Neural cell (in vitro differentiated cells): ENCODE measurements at regions not wholly inside any gene's neighbourhood (a gene's known extent, or its start where the extent isn't known, plus 50 kb on each side); places are given as distances from the start of the nearest gene placed in this dataset.

Experiments used
- H2AFZ ChIP-seq: fragments of 200-600, 300-800 bp; sonication (generic), shearing (Covaris generic); 2 replicates; pipeline ENCODE4 v1.6.0; 2014; ENCODE audit warnings: low read depth, mild to moderate bottlenecking, antibody characterized with exemption, low read length, moderate library complexity
- H3F3A ChIP-seq: fragments of 200-600 bp; shearing (Covaris generic); 2 replicates; pipeline ENCODE4 v1.6.1; 2016; ENCODE audit warnings: mild to moderate bottlenecking, moderate library complexity, mixed read lengths, antibody characterized with exemption, low read length; ENCODE audit not compliant: insufficient read depth, poor library complexity, severe bottlenecking
- H3K27ac ChIP-seq: fragments of 200-600, 300-800 bp; sonication (generic), shearing (Covaris generic); 2 replicates; pipeline ENCODE4 v1.5.1; 2014; ENCODE audit warnings: mild to moderate bottlenecking, low read length, moderate library complexity
- H3K27me3 ChIP-seq: fragments of 300-800, 200-600 bp; sonication (generic), shearing (Covaris generic); 2 replicates; pipeline ENCODE4 v1.6.0; 2014; ENCODE audit warnings: mild to moderate bottlenecking, low read depth, low read length, moderate library complexity; ENCODE audit not compliant: insufficient read depth
- H3K36me3 ChIP-seq: fragments of 300-800, 200-600 bp; sonication (generic), shearing (Covaris generic); 2 replicates; pipeline ENCODE4 v1.5.1; 2014; ENCODE audit warnings: mild to moderate bottlenecking, antibody characterized with exemption, low read length, moderate library complexity; ENCODE audit not compliant: insufficient read depth
- H3K4me2 ChIP-seq: fragments of 300-800, 200-600 bp; sonication (generic), shearing (Covaris generic); 2 replicates; pipeline ENCODE4 v1.6.0; 2014; ENCODE audit warnings: mild to moderate bottlenecking, low read length
- H3K4me3 ChIP-seq: fragments of 300-800, 200-600 bp; sonication (generic), shearing (Covaris generic); 2 replicates; pipeline ENCODE4 v1.5.1; 2014; ENCODE audit warnings: mild to moderate bottlenecking, low read length, moderate library complexity
- H3K79me2 ChIP-seq: fragments of 200-600 bp; shearing (Covaris generic); replicated peaks from 2 replicates; pipeline ENCODE4 v1.6.0; 2014; ENCODE audit warnings: mild to moderate bottlenecking, low read length, moderate library complexity; ENCODE audit not compliant: insufficient read depth
- H3K9ac ChIP-seq: fragments of 300-800, 200-600 bp; sonication (generic), shearing (Covaris generic); 2 replicates; pipeline ENCODE4 v1.6.1; 2016; ENCODE audit warnings: mild to moderate bottlenecking, low read length, mixed read lengths
- H3K9me2 ChIP-seq: fragments of 200-600 bp; shearing (Covaris generic); 2 replicates; pipeline ENCODE4 v1.6.1; 2016; ENCODE audit warnings: mild to moderate bottlenecking, low read length, mixed read lengths; ENCODE audit not compliant: insufficient read depth
- H3K9me3 ChIP-seq: fragments of 200-600, 300-800 bp; sonication (generic), shearing (Covaris generic); 2 replicates; pipeline ENCODE4 v1.6.1; 2016; ENCODE audit warnings: mild to moderate bottlenecking, mixed run types, low read length, moderate library complexity, mixed read lengths
- H4K20me1 ChIP-seq: fragments of 200-600 bp; shearing (Covaris generic); 2 replicates; pipeline ENCODE4 v1.6.1; 2016; ENCODE audit warnings: mild to moderate bottlenecking, mixed run types; ENCODE audit not compliant: insufficient read depth
- EP300 ChIP-seq: fragments of 450-650 bp; conservative IDR thresholded peaks from 2 replicates; pipeline ENCODE4 v1.6.1; 2014; ENCODE audit warnings: antibody characterized with exemption, mild to moderate bottlenecking, moderate library complexity; ENCODE audit not compliant: poor library complexity, severe bottlenecking
- EZH2 ChIP-seq: fragments of 200-600, 300-800 bp; shearing (Covaris generic), sonication (generic); IDR thresholded peaks from 2 replicates; pipeline ENCODE4 v1.6.1; 2014; ENCODE audit warnings: antibody characterized with exemption, low read length, borderline replicate concordance, mild to moderate bottlenecking; ENCODE audit not compliant: insufficient read depth, poor library complexity, severe bottlenecking
- MXI1 ChIP-seq: fragments of 450-650 bp; conservative IDR thresholded peaks from 2 replicates; pipeline ENCODE4 v1.6.1; 2014; ENCODE audit warnings: antibody characterized with exemption, mild to moderate bottlenecking; ENCODE audit not compliant: poor library complexity, severe bottlenecking
- POLR2AphosphoS5 ChIP-seq: IDR thresholded peaks from 2 replicates; pipeline ENCODE4 v1.6.1; 2012
- RAD21 ChIP-seq: fragments of 450-650 bp; conservative IDR thresholded peaks from 2 replicates; pipeline ENCODE4 v1.6.1; 2014; ENCODE audit warnings: antibody characterized with exemption, mild to moderate bottlenecking, moderate library complexity
- SMC3 ChIP-seq: fragments of 450-650 bp; conservative IDR thresholded peaks from 2 replicates; pipeline ENCODE4 v1.6.1; 2014; ENCODE audit warnings: antibody characterized with exemption, mild to moderate bottlenecking, moderate library complexity; ENCODE audit not compliant: poor library complexity
- TAF1 ChIP-seq: IDR thresholded peaks from 2 replicates; pipeline ENCODE4 v1.6.1; 2012; ENCODE audit warnings: low read depth
- TF ChIP-seq, protein P1 (sequence below): fragments of 450-650 bp; IDR thresholded peaks from 2 replicates; pipeline ENCODE4 v1.5.1; 2014; ENCODE audit warnings: antibody characterized with exemption, mild to moderate bottlenecking, moderate library complexity; ENCODE audit not compliant: poor library complexity, severe bottlenecking
- TF ChIP-seq, protein P2 (sequence below): IDR thresholded peaks from 2 replicates; pipeline ENCODE4 v1.6.1; 2012; ENCODE audit warnings: borderline replicate concordance

DNA sequence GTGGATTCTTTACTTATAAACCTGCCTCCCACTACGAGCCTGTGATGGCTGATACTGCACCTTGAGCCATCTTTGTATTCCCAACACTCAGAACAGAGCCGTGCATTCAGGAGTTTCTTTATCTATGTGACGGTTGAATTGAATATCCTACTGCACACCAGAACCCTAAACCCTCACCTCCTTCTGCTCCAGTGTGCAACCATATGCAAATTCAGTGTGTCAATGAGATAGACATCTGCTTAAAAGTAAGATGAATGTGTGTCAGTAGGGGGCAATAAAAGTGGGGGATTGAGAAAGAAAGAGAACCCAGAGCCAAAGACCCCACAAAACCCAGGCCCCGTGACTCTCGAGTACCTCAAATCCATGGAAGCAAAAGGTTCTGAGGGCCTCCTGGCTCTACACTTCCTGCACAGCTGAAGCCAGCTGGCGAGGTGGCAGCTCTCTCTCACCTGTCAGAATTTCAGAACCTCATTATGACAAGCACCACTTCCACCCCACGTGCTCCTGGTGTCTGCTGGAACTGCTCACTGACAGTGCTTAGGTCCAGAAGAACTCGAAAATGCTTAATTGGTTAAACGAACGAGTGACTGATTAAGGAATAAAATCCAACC is 143.3 kb upstream of the GPR26 start:
- no peaks in the 10 kb centered on the region for H3K79me2 ChIP-seq
- no peak overlapping the region for H3K4me3 ChIP-seq
- no peak overlapping the region for H3K4me2 ChIP-seq
- no peak overlapping the region for H2AFZ ChIP-seq
- no peaks in the 10 kb centered on the region for H4K20me1 ChIP-seq
- no peaks in the 10 kb centered on the region for H3K36me3 ChIP-seq
- TF ChIP-seq RAD21, result no peak
- TF ChIP-seq, protein P1, sequence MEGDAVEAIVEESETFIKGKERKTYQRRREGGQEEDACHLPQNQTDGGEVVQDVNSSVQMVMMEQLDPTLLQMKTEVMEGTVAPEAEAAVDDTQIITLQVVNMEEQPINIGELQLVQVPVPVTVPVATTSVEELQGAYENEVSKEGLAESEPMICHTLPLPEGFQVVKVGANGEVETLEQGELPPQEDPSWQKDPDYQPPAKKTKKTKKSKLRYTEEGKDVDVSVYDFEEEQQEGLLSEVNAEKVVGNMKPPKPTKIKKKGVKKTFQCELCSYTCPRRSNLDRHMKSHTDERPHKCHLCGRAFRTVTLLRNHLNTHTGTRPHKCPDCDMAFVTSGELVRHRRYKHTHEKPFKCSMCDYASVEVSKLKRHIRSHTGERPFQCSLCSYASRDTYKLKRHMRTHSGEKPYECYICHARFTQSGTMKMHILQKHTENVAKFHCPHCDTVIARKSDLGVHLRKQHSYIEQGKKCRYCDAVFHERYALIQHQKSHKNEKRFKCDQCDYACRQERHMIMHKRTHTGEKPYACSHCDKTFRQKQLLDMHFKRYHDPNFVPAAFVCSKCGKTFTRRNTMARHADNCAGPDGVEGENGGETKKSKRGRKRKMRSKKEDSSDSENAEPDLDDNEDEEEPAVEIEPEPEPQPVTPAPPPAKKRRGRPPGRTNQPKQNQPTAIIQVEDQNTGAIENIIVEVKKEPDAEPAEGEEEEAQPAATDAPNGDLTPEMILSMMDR, result no peak
- TF ChIP-seq, protein P2, sequence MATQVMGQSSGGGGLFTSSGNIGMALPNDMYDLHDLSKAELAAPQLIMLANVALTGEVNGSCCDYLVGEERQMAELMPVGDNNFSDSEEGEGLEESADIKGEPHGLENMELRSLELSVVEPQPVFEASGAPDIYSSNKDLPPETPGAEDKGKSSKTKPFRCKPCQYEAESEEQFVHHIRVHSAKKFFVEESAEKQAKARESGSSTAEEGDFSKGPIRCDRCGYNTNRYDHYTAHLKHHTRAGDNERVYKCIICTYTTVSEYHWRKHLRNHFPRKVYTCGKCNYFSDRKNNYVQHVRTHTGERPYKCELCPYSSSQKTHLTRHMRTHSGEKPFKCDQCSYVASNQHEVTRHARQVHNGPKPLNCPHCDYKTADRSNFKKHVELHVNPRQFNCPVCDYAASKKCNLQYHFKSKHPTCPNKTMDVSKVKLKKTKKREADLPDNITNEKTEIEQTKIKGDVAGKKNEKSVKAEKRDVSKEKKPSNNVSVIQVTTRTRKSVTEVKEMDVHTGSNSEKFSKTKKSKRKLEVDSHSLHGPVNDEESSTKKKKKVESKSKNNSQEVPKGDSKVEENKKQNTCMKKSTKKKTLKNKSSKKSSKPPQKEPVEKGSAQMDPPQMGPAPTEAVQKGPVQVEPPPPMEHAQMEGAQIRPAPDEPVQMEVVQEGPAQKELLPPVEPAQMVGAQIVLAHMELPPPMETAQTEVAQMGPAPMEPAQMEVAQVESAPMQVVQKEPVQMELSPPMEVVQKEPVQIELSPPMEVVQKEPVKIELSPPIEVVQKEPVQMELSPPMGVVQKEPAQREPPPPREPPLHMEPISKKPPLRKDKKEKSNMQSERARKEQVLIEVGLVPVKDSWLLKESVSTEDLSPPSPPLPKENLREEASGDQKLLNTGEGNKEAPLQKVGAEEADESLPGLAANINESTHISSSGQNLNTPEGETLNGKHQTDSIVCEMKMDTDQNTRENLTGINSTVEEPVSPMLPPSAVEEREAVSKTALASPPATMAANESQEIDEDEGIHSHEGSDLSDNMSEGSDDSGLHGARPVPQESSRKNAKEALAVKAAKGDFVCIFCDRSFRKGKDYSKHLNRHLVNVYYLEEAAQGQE, result no peak
- no peak for TF ChIP-seq TAF1
- no peak for TF ChIP-seq MXI1
- no peak for TF ChIP-seq SMC3
- no peak for TF ChIP-seq EP300
- TF ChIP-seq POLR2AphosphoS5, result no peak
- TF ChIP-seq EZH2, result no peak
- H3K9ac ChIP-seq, result no peak overlapping the region
- H3K27me3 ChIP-seq, result peaks cover under 1% of the 10 kb centered on the region
- no peaks in the 10 kb centered on the region for H3F3A ChIP-seq
- H3K27ac ChIP-seq, result no peak overlapping the region
- no peaks in the 10 kb centered on the region for H3K9me3 ChIP-seq
- H3K9me2 ChIP-seq, result no peaks in the 10 kb centered on the region

DNA sequence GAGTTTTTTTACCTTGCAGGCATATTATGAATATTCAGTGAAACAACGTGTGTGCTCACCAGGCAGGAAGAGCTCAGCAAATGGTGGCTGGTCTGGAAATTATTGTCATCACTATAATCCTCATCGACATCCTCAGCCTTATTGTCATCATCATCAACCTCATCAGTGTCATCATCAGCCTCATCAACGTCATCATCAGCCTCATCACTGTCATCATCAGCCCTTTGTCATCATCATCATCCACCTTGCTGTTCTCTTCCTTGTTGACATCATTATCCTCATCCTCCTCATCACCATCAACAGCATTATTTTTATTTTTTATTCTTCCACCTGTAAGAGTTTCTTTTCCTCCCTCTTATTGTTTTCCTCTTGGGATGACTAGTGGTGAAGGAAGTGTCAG is 142.3 kb upstream of the GPR26 start:
- no peaks in the 10 kb centered on the region for H3K79me2 ChIP-seq
- no peaks in the 10 kb centered on the region for H3K9me3 ChIP-seq
- no peak overlapping the region for H3K9ac ChIP-seq
- TF ChIP-seq SMC3, result no peak
- TF ChIP-seq POLR2AphosphoS5, result no peak
- TF ChIP-seq EZH2, result no peak
- no peak for TF ChIP-seq EP300
- TF ChIP-seq MXI1, result no peak
- TF ChIP-seq TAF1, result no peak
- TF ChIP-seq, protein P2, result no peak
- TF ChIP-seq, protein P1, result no peak
- no peak for TF ChIP-seq RAD21
- H3K36me3 ChIP-seq, result no peaks in the 10 kb centered on the region
- H2AFZ ChIP-seq, result no peak overlapping the region
- no peaks in the 10 kb centered on the region for H4K20me1 ChIP-seq
- no peaks in the 10 kb centered on the region for H3K9me2 ChIP-seq
- H3K4me2 ChIP-seq, result no peak overlapping the region
- H3F3A ChIP-seq, result no peaks in the 10 kb centered on the region
- H3K4me3 ChIP-seq, result no peak overlapping the region
- no peak overlapping the region for H3K27ac ChIP-seq
- no peaks in the 10 kb centered on the region for H3K27me3 ChIP-seq
